Mesenchymal stem cell (in vitro differentiated cells and primary cell): ENCODE measurements at regions not wholly inside any gene's neighbourhood (a gene's known extent, or its start where the extent isn't known, plus 50 kb on each side); places are given as distances from the start of the nearest gene placed in this dataset.

Source experiments
- DNase-seq: peaks from one replicate; pipeline ENCODE4 v3.0.0-alpha.2; 2013
- H2AFZ ChIP-seq: one replicate; pipeline ENCODE4 v1.6.1; 2013; ENCODE audit warnings: low read depth, mild to moderate bottlenecking, control low read depth, inconsistent platforms, low read length, moderate library complexity
- H2AK5ac ChIP-seq: 2 replicates; pipeline ENCODE4 v1.6.1; 2013; ENCODE audit warnings: low read length, moderate library complexity, mild to moderate bottlenecking, inconsistent platforms; ENCODE audit not compliant: severe bottlenecking
- H2BK120ac ChIP-seq: one replicate; pipeline ENCODE4 v1.6.1; 2013; ENCODE audit warnings: low read depth, mild to moderate bottlenecking, inconsistent platforms, low read length, moderate library complexity
- H2BK12ac ChIP-seq, 2 experiments: one replicate each; pipeline ENCODE4 v1.6.1; 2013; ENCODE audit warnings: inconsistent platforms in 2 of 2, low read length in 2 of 2, mild to moderate bottlenecking in 2 of 2, moderate library complexity in 2 of 2, control low read depth in 1 of 2
- H2BK15ac ChIP-seq: one replicate; pipeline ENCODE4 v1.6.1; 2013; ENCODE audit warnings: mild to moderate bottlenecking, low read depth, inconsistent platforms; ENCODE audit not compliant: poor library complexity, severe bottlenecking
- H2BK5ac ChIP-seq: 2 replicates; pipeline ENCODE4 v1.6.1; 2013; ENCODE audit warnings: low read depth, mild to moderate bottlenecking, low read length, control low read depth, inconsistent platforms; ENCODE audit not compliant: poor library complexity, severe bottlenecking
- H3K14ac ChIP-seq, 2 experiments: one replicate each; pipeline ENCODE4 v1.6.1; 2013; ENCODE audit warnings: inconsistent platforms in 2 of 2, low read length in 2 of 2, control low read depth in 1 of 2, mild to moderate bottlenecking in 1 of 2, moderate library complexity in 1 of 2
- H3K18ac ChIP-seq, 2 experiments: one replicate each; pipeline ENCODE4 v1.6.1; 2013; ENCODE audit warnings: inconsistent platforms in 2 of 2, low read length in 2 of 2, control low read depth in 1 of 2, low read depth in 1 of 2, mild to moderate bottlenecking in 1 of 2
- H3K23ac ChIP-seq, 2 experiments: one replicate each; pipeline ENCODE4 v1.6.1; 2013; ENCODE audit warnings: inconsistent platforms in 2 of 2, low read length in 2 of 2, mild to moderate bottlenecking in 2 of 2, moderate library complexity in 2 of 2, control low read depth in 1 of 2
- H3K27ac ChIP-seq: 2 replicates; pipeline ENCODE4 v1.5.1; 2013; ENCODE audit warnings: mild to moderate bottlenecking, moderate library complexity, low read length, control low read depth, inconsistent platforms; ENCODE audit not compliant: poor library complexity, severe bottlenecking
- H3K27me3 ChIP-seq, 2 experiments: 2 replicates each; pipeline versions ENCODE4 v1.6.1 to v1.7.0; 2013; ENCODE audit warnings: low read length in 2 of 2, mild to moderate bottlenecking in 2 of 2, moderate library complexity in 2 of 2, control low read depth in 1 of 2, inconsistent platforms in 1 of 2; ENCODE audit not compliant: control insufficient read depth in 1 of 2, insufficient read depth in 1 of 2
- H3K36me3 ChIP-seq, 2 experiments: 2 replicates each; pipeline versions ENCODE4 v1.6.1 to v1.7.0; 2013; ENCODE audit warnings: low read length in 2 of 2, control low read depth in 1 of 2, inconsistent platforms in 1 of 2, low read depth in 1 of 2, mild to moderate bottlenecking in 1 of 2; ENCODE audit not compliant: insufficient read depth in 2 of 2, control insufficient read depth in 1 of 2
- H3K4ac ChIP-seq, 2 experiments: one replicate each; pipeline ENCODE4 v1.6.1; 2013; ENCODE audit warnings: inconsistent platforms in 2 of 2, low read length in 2 of 2, mild to moderate bottlenecking in 2 of 2, moderate library complexity in 2 of 2, control low read depth in 1 of 2, low read depth in 1 of 2
- H3K4me1 ChIP-seq: 2 replicates; pipeline ENCODE4 v1.6.1; 2013; ENCODE audit warnings: low read depth, low read length, control low read depth; ENCODE audit not compliant: control insufficient read depth, insufficient read depth
- H3K4me2 ChIP-seq: 2 replicates; pipeline ENCODE4 v1.6.1; 2013; ENCODE audit warnings: low read length, mild to moderate bottlenecking, inconsistent platforms; ENCODE audit not compliant: poor library complexity, severe bottlenecking
- H3K4me3 ChIP-seq, 2 experiments: 2 replicates each; pipeline versions ENCODE4 v1.5.1 to v1.7.0; 2013; ENCODE audit warnings: low read length in 2 of 2, mild to moderate bottlenecking in 2 of 2, control low read depth in 1 of 2, low read depth in 1 of 2; ENCODE audit not compliant: insufficient read depth in 1 of 2
- H3K79me1 ChIP-seq: replicated peaks from 2 replicates; pipeline ENCODE4 v1.6.1; 2013; ENCODE audit warnings: mild to moderate bottlenecking, control low read depth, low read length, inconsistent platforms; ENCODE audit not compliant: poor library complexity, severe bottlenecking
- H3K9ac ChIP-seq: 2 replicates; pipeline ENCODE4 v1.7.0; 2013; ENCODE audit warnings: mild to moderate bottlenecking, low read length, moderate library complexity
- H3K9me3 ChIP-seq: 2 replicates; pipeline ENCODE4 v1.7.0; 2013; ENCODE audit warnings: mild to moderate bottlenecking, low read length; ENCODE audit not compliant: control insufficient read depth
- H4K8ac ChIP-seq: one replicate; pipeline ENCODE4 v1.6.1; 2013; ENCODE audit warnings: inconsistent platforms, mild to moderate bottlenecking, low read length, moderate library complexity
- H4K91ac ChIP-seq: one replicate; pipeline ENCODE4 v1.6.1; 2013; ENCODE audit warnings: mild to moderate bottlenecking, low read length, inconsistent platforms
- WGBS: methylation state at CpG from one replicate; pipeline ENCODE4 v1.1.7; 2013; ENCODE audit warnings: mixed read lengths; 5-methylcytosine and 5-hydroxymethylcytosine counted together

- no peak overlapping the region for H3K9ac ChIP-seq
- H3K27me3 ChIP-seq = no peaks in the 10 kb centered on the region
- no peak overlapping the region for H3K4me3 ChIP-seq
- no peak overlapping the region for H2BK5ac ChIP-seq
- no peaks in the 10 kb centered on the region for H3K79me1 ChIP-seq
- H4K91ac ChIP-seq = no peak overlapping the region
- H3K23ac ChIP-seq = no peak overlapping the region
- H2AFZ ChIP-seq = no peak overlapping the region
- no peak overlapping the region for H2BK12ac ChIP-seq
- no peak overlapping the region for H3K4ac ChIP-seq
- no peak for DNase-seq
- H3K14ac ChIP-seq = no peak overlapping the region
- no peak overlapping the region for H3K4me2 ChIP-seq
- H2BK120ac ChIP-seq = no peak overlapping the region
- H2BK15ac ChIP-seq = no peak overlapping the region
- no peaks in the 10 kb centered on the region for H3K4me1 ChIP-seq
- H3K9me3 ChIP-seq = no peaks in the 10 kb centered on the region
- H3K18ac ChIP-seq = no peak overlapping the region
- no peaks in the 10 kb centered on the region for H3K36me3 ChIP-seq
- H3K27ac ChIP-seq = no peak overlapping the region
- no peak overlapping the region for H4K8ac ChIP-seq
- no peak overlapping the region for H2AK5ac ChIP-seq
- WGBS = 32% methylated on average over 4 of the region's 4 CpGs
These were observed 145.4 kb downstream of the FOXA2 start for GRCh38 chr20:22438926-22439325.

GRCh38 chr20:22438346-22438745, 146.0 kb downstream of the FOXA2 start:
- no peaks in the 10 kb centered on the region for H3K36me3 ChIP-seq
- H3K79me1 ChIP-seq = no peaks in the 10 kb centered on the region
- no peak overlapping the region for H2BK12ac ChIP-seq
- H3K4ac ChIP-seq = no peak overlapping the region
- H3K4me3 ChIP-seq = no peak overlapping the region
- no peak overlapping the region for H3K23ac ChIP-seq
- no peaks in the 10 kb centered on the region for H3K4me1 ChIP-seq
- no peaks in the 10 kb centered on the region for H3K9me3 ChIP-seq
- H2BK5ac ChIP-seq = no peak overlapping the region
- H2BK15ac ChIP-seq = no peak overlapping the region
- no peak overlapping the region for H2BK120ac ChIP-seq
- H2AK5ac ChIP-seq = no peak overlapping the region
- no peak overlapping the region for H3K14ac ChIP-seq
- WGBS = 44% methylated on average over 3 of the region's 6 CpGs
- H3K9ac ChIP-seq = no peak overlapping the region
- no peaks in the 10 kb centered on the region for H3K27me3 ChIP-seq
- H3K18ac ChIP-seq = no peak overlapping the region
- H3K27ac ChIP-seq = no peak overlapping the region
- no peak overlapping the region for H3K4me2 ChIP-seq
- no peak overlapping the region for H4K91ac ChIP-seq
- H4K8ac ChIP-seq = no peak overlapping the region
- DNase-seq = no peak
- H2AFZ ChIP-seq = no peak overlapping the region

GRCh38 chr20:22437354-22437753, 147.0 kb downstream of the FOXA2 start:
- no peak for DNase-seq
- H2AFZ ChIP-seq = no peak overlapping the region
- H2BK15ac ChIP-seq = no peak overlapping the region
- 82% methylated on average over 1 of the region's 1 CpG for WGBS
- H3K79me1 ChIP-seq = no peaks in the 10 kb centered on the region
- H3K4me2 ChIP-seq = no peak overlapping the region
- H4K91ac ChIP-seq = no peak overlapping the region
- no peak overlapping the region for H3K27ac ChIP-seq
- H2BK120ac ChIP-seq = no peak overlapping the region
- H2BK12ac ChIP-seq = no peak overlapping the region
- H2BK5ac ChIP-seq = no peak overlapping the region
- no peak overlapping the region for H3K23ac ChIP-seq
- H3K14ac ChIP-seq = no peak overlapping the region
- H3K4me3 ChIP-seq = no peak overlapping the region
- H3K27me3 ChIP-seq = no peaks in the 10 kb centered on the region
- H2AK5ac ChIP-seq = no peak overlapping the region
- no peaks in the 10 kb centered on the region for H3K9me3 ChIP-seq
- H3K4me1 ChIP-seq = no peaks in the 10 kb centered on the region
- no peak overlapping the region for H3K18ac ChIP-seq
- no peaks in the 10 kb centered on the region for H3K36me3 ChIP-seq
- no peak overlapping the region for H4K8ac ChIP-seq
- no peak overlapping the region for H3K9ac ChIP-seq
- H3K4ac ChIP-seq = no peak overlapping the region

- H3K4ac ChIP-seq = no peak overlapping the region
- H3K27ac ChIP-seq = no peak overlapping the region
- no peak overlapping the region for H2BK12ac ChIP-seq
- no peak overlapping the region for H2BK120ac ChIP-seq
- H3K79me1 ChIP-seq = no peaks in the 10 kb centered on the region
- H3K14ac ChIP-seq = no peak overlapping the region
- H2AK5ac ChIP-seq = no peak overlapping the region
- H3K4me3 ChIP-seq = no peak overlapping the region
- no peaks in the 10 kb centered on the region for H3K27me3 ChIP-seq
- H3K4me2 ChIP-seq = no peak overlapping the region
- H4K8ac ChIP-seq = no peak overlapping the region
- no peak overlapping the region for H3K23ac ChIP-seq
- no peaks in the 10 kb centered on the region for H3K36me3 ChIP-seq
- H2BK15ac ChIP-seq = no peak overlapping the region
- no peaks in the 10 kb centered on the region for H3K9me3 ChIP-seq
- H2BK5ac ChIP-seq = no peak overlapping the region
- H2AFZ ChIP-seq = no peak overlapping the region
- H3K4me1 ChIP-seq = peaks cover 12% of the 10 kb centered on the region
- H4K91ac ChIP-seq = no peak overlapping the region
- no peak overlapping the region for H3K9ac ChIP-seq
- H3K18ac ChIP-seq = no peak overlapping the region
- no peak for DNase-seq
- WGBS = 74% methylated on average over 2 of the region's 2 CpGs
These were observed 153.0 kb downstream of the FOXA2 start for GRCh38 chr20:22431419-22431818.
